ENCODE measurements at regions not wholly inside any gene's neighbourhood (a gene's known extent, or its start where the extent isn't known, plus 50 kb on each side); places are given as distances from the start of the nearest gene placed in this dataset.

DNA sequence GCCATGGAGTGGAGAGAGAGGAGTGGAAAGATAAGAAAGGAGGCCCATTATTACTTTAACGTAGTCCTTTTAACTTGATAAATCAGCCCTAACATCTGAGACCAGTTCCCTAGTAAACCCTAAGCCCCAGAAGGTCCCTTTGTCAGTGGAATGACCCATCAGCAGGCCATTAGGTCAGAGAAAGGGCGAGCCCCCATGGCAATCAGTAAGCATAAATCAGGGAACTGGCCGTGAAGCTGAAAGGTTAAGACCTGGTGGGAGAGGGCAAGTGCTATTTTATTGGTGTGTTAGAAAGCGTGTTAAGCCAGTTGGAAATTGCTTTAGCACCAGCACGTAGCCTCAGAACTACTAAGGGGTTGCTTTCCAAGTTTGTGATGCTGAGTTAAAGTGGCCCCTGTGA is 708.0 kb downstream of the BCL11B start:
- peaks cover 0 to 8% (median 0%) of the 10 kb centered on the region in 3 donors for H3K4me1 Mint-ChIP-seq
- no peak overlapping the region for H3K27ac Mint-ChIP-seq
- Histone ChIP-seq H3K27ac (ENCODE audit: low read length) (no peak overlapping the region), H3K4me3 (ENCODE audit: control insufficient read depth in 1 of 2, extremely low read depth in 1 of 2, low read length in 1 of 2) (no peak overlapping the region), H3K4me1 (ENCODE audit: control insufficient read depth in 1 of 2, extremely low read depth in 1 of 2, insufficient read depth in 2 of 2, low read length in 2 of 2) (no peaks in the 10 kb centered on the region), H3K9me3 (no peaks in the 10 kb centered on the region), H3K27me3 (replicated peaks in 1 of 2; ENCODE audit: control insufficient read depth in 2 of 2, extremely low read depth in 1 of 2, insufficient read depth in 2 of 2, low read length in 1 of 2) (no peaks in the 10 kb centered on the region), H3K36me3 (ENCODE audit: control insufficient read depth in 2 of 2, extremely low read depth in 1 of 2, insufficient read depth in 1 of 2, low read length in 1 of 2) (no peaks in the 10 kb centered on the region)
- H3K4me3 Mint-ChIP-seq: no peak overlapping the region
- ChIA-PET CTCF (no interaction called here), POLR2A (interaction anchor here in 1 of 2 donors (0.7 kb wide), 1 partner anchor 570 kb away, joined by 3 read pairs; no protein-coding TSS in a partner anchor)
- H3K27me3 Mint-ChIP-seq: no peaks in the 10 kb centered on the region
- ATAC-seq (replicated peaks in 1 of 4) (no peak), DNase-seq (no peak)
- no peaks in the 10 kb centered on the region for H3K36me3 Mint-ChIP-seq
- H3K9me3 Mint-ChIP-seq: peaks cover 0 to 3% (median 0%) of the 10 kb centered on the region in 3 donors
- WGBS (ENCODE audit: insufficient coverage): 83% methylated on average over 2 of the region's 5 CpGs

DNA sequence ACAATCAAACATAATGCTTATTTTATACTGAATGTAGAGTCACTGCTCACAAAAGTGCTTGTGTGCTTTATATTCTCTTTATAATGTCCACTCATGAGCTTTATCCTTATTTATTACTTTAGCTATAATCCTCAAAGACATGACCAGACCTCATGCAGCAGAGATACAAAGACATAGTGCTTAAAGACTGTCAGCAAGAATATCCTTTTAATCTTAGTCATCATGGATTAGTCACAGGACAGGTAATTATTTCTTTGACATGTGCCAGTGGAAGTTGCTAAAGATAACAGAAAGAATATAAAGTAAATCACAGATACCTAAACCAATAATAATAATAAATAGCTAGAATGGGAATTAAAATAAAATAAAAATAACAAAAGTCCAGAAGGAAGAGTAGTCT is 707.5 kb downstream of the BCL11B start:
- H3K9me3 ChIP-seq: no peaks in the 10 kb centered on the region
- H3K27ac Mint-ChIP-seq: no peak overlapping the region
- H3K4me3 ChIP-seq (ENCODE audit: control insufficient read depth in 1 of 2, extremely low read depth in 1 of 2, low read length in 1 of 2): no peak overlapping the region
- peaks cover 0 to 10% (median 0%) of the 10 kb centered on the region in 3 donors for H3K4me1 Mint-ChIP-seq
- ATAC-seq (replicated peaks in 1 of 4) (no peak), DNase-seq (no peak)
- CTCF ChIA-PET: no interaction called here
- no peak overlapping the region for H3K27ac ChIP-seq (ENCODE audit: low read length)
- H3K27me3 Mint-ChIP-seq: no peaks in the 10 kb centered on the region
- no peaks in the 10 kb centered on the region for H3K9me3 Mint-ChIP-seq
- POLR2A ChIA-PET: no interaction called here
- no peaks in the 10 kb centered on the region for H3K36me3 Mint-ChIP-seq
- no peaks in the 10 kb centered on the region for H3K36me3 ChIP-seq (ENCODE audit: control insufficient read depth in 2 of 2, extremely low read depth in 1 of 2, insufficient read depth in 1 of 2, low read length in 1 of 2)
- H3K4me1 ChIP-seq (ENCODE audit: control insufficient read depth in 1 of 2, extremely low read depth in 1 of 2, insufficient read depth in 2 of 2, low read length in 2 of 2): no peaks in the 10 kb centered on the region
- no peak overlapping the region for H3K4me3 Mint-ChIP-seq
- H3K27me3 ChIP-seq (replicated peaks in 1 of 2; ENCODE audit: control insufficient read depth in 2 of 2, extremely low read depth in 1 of 2, insufficient read depth in 2 of 2, low read length in 1 of 2): no peaks in the 10 kb centered on the region

DNA sequence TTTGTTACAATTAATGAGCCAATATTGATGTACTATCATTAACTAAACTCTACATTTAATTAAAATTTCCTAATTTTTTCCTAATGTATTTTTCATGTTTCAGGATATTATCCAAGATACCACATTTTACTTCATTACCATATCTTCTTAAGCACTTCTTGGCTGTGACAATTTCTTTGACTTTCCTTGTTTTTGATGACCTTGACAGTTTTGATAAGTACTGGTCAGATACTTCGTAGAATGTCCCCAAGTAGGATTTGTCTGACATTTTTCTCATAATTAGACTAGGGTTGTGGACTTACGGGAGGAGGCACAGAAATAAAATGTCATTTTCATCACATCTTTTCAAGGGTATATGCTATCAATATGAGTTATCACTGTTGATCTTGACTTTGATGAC is 700.9 kb downstream of the BCL11B start:
- no peaks in the 10 kb centered on the region for H3K27me3 Mint-ChIP-seq
- H3K27ac ChIP-seq (ENCODE audit: low read length): no peak overlapping the region
- ATAC-seq (replicated peaks in 1 of 4) (no peak), DNase-seq (no peak)
- H3K27me3 ChIP-seq (replicated peaks in 1 of 2; ENCODE audit: control insufficient read depth in 2 of 2, extremely low read depth in 1 of 2, insufficient read depth in 2 of 2, low read length in 1 of 2): no peaks in the 10 kb centered on the region
- H3K36me3 Mint-ChIP-seq: no peaks in the 10 kb centered on the region
- H3K27ac Mint-ChIP-seq: no peak overlapping the region
- H3K9me3 Mint-ChIP-seq: peaks cover 4 to 6% (median 4%) of the 10 kb centered on the region in 3 donors
- H3K36me3 ChIP-seq (ENCODE audit: control insufficient read depth in 2 of 2, extremely low read depth in 1 of 2, insufficient read depth in 1 of 2, low read length in 1 of 2): no peaks in the 10 kb centered on the region
- no peaks in the 10 kb centered on the region for H3K9me3 ChIP-seq
- H3K4me1 Mint-ChIP-seq: peaks cover 0 to 10% (median 0%) of the 10 kb centered on the region in 3 donors
- no peak overlapping the region for H3K4me3 Mint-ChIP-seq
- ChIA-PET POLR2A (no interaction called here), CTCF (no interaction called here)
- H3K4me1 ChIP-seq (ENCODE audit: control insufficient read depth in 1 of 2, extremely low read depth in 1 of 2, insufficient read depth in 2 of 2, low read length in 2 of 2): no peaks in the 10 kb centered on the region
- no CpG with 5 or more reads among the region's 2 CpGs for WGBS (ENCODE audit: insufficient coverage)
- no peak overlapping the region for H3K4me3 ChIP-seq (ENCODE audit: control insufficient read depth in 1 of 2, extremely low read depth in 1 of 2, low read length in 1 of 2)

DNA sequence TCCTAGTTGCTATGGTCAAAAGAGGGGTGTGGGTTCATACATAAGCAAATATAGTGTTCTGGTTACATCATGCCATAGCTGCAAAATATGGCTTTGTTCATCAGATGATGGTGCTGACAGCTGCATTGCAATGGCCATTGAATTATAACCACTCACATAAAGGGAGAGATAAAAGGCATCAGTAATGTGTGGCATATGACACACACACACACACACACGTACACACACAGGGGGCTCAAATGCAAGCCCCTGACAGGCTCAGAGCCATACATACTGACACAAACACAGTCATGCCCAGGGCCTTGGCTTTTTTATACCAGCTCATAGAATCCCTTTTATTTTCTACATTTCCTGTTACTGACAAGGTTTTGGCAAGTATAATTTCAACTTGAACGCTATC is 698.9 kb downstream of the BCL11B start:
- no peak for ATAC-seq (replicated peaks in 1 of 4)
- Mint-ChIP-seq H3K27ac (no peak overlapping the region), H3K27me3 (no peaks in the 10 kb centered on the region), H3K4me1 (peaks cover 0 to 4% (median 0%) of the 10 kb centered on the region in 3 donors), H3K4me3 (no peak overlapping the region), H3K9me3 (peaks cover 4 to 6% (median 4%) of the 10 kb centered on the region in 3 donors), H3K36me3 (no peaks in the 10 kb centered on the region)
- no CpG with 5 or more reads among the region's 2 CpGs for WGBS (ENCODE audit: insufficient coverage)
- no peak for DNase-seq
- H3K9me3 ChIP-seq: no peaks in the 10 kb centered on the region
- H3K27me3 ChIP-seq (replicated peaks in 1 of 2; ENCODE audit: control insufficient read depth in 2 of 2, extremely low read depth in 1 of 2, insufficient read depth in 2 of 2, low read length in 1 of 2): no peaks in the 10 kb centered on the region
- no peak overlapping the region for H3K27ac ChIP-seq (ENCODE audit: low read length)
- POLR2A ChIA-PET: no interaction called here
- no peaks in the 10 kb centered on the region for H3K4me1 ChIP-seq (ENCODE audit: control insufficient read depth in 1 of 2, extremely low read depth in 1 of 2, insufficient read depth in 2 of 2, low read length in 2 of 2)
- H3K4me3 ChIP-seq (ENCODE audit: control insufficient read depth in 1 of 2, extremely low read depth in 1 of 2, low read length in 1 of 2): no peak overlapping the region
- no peaks in the 10 kb centered on the region for H3K36me3 ChIP-seq (ENCODE audit: control insufficient read depth in 2 of 2, extremely low read depth in 1 of 2, insufficient read depth in 1 of 2, low read length in 1 of 2)
- CTCF ChIA-PET: no interaction called here

DNA sequence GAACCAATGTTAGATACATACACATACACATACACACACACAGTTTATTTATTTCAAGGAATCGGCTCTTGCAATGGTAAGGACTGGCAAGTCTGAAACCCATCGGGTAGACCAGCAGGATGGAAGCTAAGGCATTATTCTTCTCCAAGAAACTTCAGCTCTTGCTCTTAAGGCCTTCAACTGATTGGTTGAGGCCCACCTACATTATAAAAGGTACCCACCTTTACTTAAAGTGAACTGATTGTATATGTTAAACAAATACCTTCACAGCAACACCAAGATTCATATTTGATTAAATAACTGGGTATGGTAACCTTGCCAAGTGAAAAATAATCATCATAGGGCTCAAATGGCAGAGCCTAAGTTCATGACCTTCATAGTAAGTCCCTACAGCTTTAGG is 695.5 kb downstream of the BCL11B start:
- Histone ChIP-seq H3K9me3 (no peaks in the 10 kb centered on the region), H3K27ac (ENCODE audit: low read length) (no peak overlapping the region), H3K4me3 (ENCODE audit: control insufficient read depth in 1 of 2, extremely low read depth in 1 of 2, low read length in 1 of 2) (no peak overlapping the region), H3K4me1 (ENCODE audit: control insufficient read depth in 1 of 2, extremely low read depth in 1 of 2, insufficient read depth in 2 of 2, low read length in 2 of 2) (no peaks in the 10 kb centered on the region), H3K36me3 (ENCODE audit: control insufficient read depth in 2 of 2, extremely low read depth in 1 of 2, insufficient read depth in 1 of 2, low read length in 1 of 2) (no peaks in the 10 kb centered on the region), H3K27me3 (replicated peaks in 1 of 2; ENCODE audit: control insufficient read depth in 2 of 2, extremely low read depth in 1 of 2, insufficient read depth in 2 of 2, low read length in 1 of 2) (no peaks in the 10 kb centered on the region)
- H3K27ac Mint-ChIP-seq: no peak overlapping the region
- POLR2A ChIA-PET: no interaction called here
- DNase-seq (no peak), ATAC-seq (replicated peaks in 1 of 4) (no peak)
- peaks cover 0 to 3% of the 10 kb centered on the region in 2 donors for H3K27me3 Mint-ChIP-seq
- H3K4me3 Mint-ChIP-seq: no peak overlapping the region
- peaks cover 0 to 4% (median 0%) of the 10 kb centered on the region in 3 donors for H3K9me3 Mint-ChIP-seq
- no peaks in the 10 kb centered on the region for H3K4me1 Mint-ChIP-seq
- no CpG with 5 or more reads among the region's 2 CpGs for WGBS (ENCODE audit: insufficient coverage)
- CTCF ChIA-PET: no interaction called here
- no peaks in the 10 kb centered on the region for H3K36me3 Mint-ChIP-seq

DNA sequence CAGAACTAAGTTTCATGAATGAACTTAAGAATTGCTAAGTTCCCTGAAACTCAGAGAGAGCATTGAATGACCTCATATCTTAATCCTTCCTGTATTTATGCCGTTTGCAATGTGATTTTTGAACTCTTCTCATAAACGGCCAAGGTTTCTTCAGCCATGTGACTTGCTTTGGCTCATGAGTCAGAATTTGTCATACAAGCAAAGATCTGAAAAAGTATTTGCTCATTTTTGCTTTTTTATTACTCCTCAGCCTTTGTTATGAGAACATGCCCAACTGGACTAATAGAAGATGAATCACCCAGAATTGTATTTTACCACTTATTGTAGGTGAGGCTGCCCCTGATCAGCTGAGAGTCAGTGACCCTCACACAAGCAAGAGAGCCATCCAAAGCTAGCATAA is 693.8 kb downstream of the BCL11B start:
- Histone ChIP-seq H3K4me1 (ENCODE audit: control insufficient read depth in 1 of 2, extremely low read depth in 1 of 2, insufficient read depth in 2 of 2, low read length in 2 of 2) (no peaks in the 10 kb centered on the region), H3K27me3 (replicated peaks in 1 of 2; ENCODE audit: control insufficient read depth in 2 of 2, extremely low read depth in 1 of 2, insufficient read depth in 2 of 2, low read length in 1 of 2) (peaks cover 0 to 5% of the 10 kb centered on the region in 2 experiments), H3K4me3 (ENCODE audit: control insufficient read depth in 1 of 2, extremely low read depth in 1 of 2, low read length in 1 of 2) (no peak overlapping the region), H3K36me3 (ENCODE audit: control insufficient read depth in 2 of 2, extremely low read depth in 1 of 2, insufficient read depth in 1 of 2, low read length in 1 of 2) (no peaks in the 10 kb centered on the region), H3K9me3 (no peaks in the 10 kb centered on the region), H3K27ac (ENCODE audit: low read length) (no peak overlapping the region)
- Mint-ChIP-seq H3K4me1 (no peaks in the 10 kb centered on the region), H3K36me3 (no peaks in the 10 kb centered on the region), H3K27ac (no peak overlapping the region), H3K9me3 (peaks cover 0 to 3% (median 0%) of the 10 kb centered on the region in 3 donors), H3K4me3 (no peak overlapping the region), H3K27me3 (peaks cover 0 to 8% of the 10 kb centered on the region in 2 donors)
- ATAC-seq (replicated peaks in 1 of 4) (no peak), DNase-seq (no peak)
- ChIA-PET CTCF (no interaction called here), POLR2A (no interaction called here)
- 58% methylated on average over 2 of the region's 2 CpGs for WGBS (ENCODE audit: insufficient coverage)

DNA sequence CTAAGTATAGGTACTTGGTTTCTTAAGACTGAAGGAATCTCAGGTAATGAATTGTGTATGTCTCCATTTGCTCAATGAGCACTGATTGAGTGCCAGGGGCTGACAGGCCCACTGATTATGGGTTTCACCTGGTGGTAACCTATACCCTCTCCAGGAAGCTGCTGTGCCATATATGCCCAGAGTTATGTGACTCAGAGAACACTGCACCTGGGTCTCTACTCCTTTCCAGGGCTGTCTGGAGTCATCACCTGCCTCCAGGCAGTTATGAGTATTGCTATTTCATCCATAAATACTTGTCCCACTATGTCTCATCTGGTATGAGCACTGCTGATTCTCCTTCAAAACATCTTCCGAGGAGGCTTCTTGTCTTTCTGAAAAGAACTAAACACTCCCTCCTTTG is 692.9 kb downstream of the BCL11B start:
- H3K9me3 ChIP-seq: no peaks in the 10 kb centered on the region
- POLR2A ChIA-PET: no interaction called here

More for the DNA sequence above, 692.9 kb downstream of the BCL11B start:
- no peaks in the 10 kb centered on the region for H3K36me3 ChIP-seq (ENCODE audit: control insufficient read depth in 2 of 2, extremely low read depth in 1 of 2, insufficient read depth in 1 of 2, low read length in 1 of 2)
- no peak overlapping the region for H3K4me3 Mint-ChIP-seq
- H3K9me3 Mint-ChIP-seq: peaks cover 0 to 3% (median 0%) of the 10 kb centered on the region in 3 donors
- CTCF ChIA-PET: no interaction called here
- ATAC-seq (replicated peaks in 1 of 4) (no peak), DNase-seq (no peak)
- no peak overlapping the region for H3K27ac Mint-ChIP-seq
- no peak overlapping the region for H3K27ac ChIP-seq (ENCODE audit: low read length)
- peaks cover 0 to 5% of the 10 kb centered on the region in 2 experiments for H3K27me3 ChIP-seq (replicated peaks in 1 of 2; ENCODE audit: control insufficient read depth in 2 of 2, extremely low read depth in 1 of 2, insufficient read depth in 2 of 2, low read length in 1 of 2)
- H3K36me3 Mint-ChIP-seq: no peaks in the 10 kb centered on the region
- WGBS (ENCODE audit: insufficient coverage): 100% methylated on average over 1 of the region's 1 CpG
- no peaks in the 10 kb centered on the region for H3K4me1 ChIP-seq (ENCODE audit: control insufficient read depth in 1 of 2, extremely low read depth in 1 of 2, insufficient read depth in 2 of 2, low read length in 2 of 2)
- H3K27me3 Mint-ChIP-seq: peaks cover 0 to 8% of the 10 kb centered on the region in 2 donors
- no peaks in the 10 kb centered on the region for H3K4me1 Mint-ChIP-seq
- H3K4me3 ChIP-seq (ENCODE audit: control insufficient read depth in 1 of 2, extremely low read depth in 1 of 2, low read length in 1 of 2): no peak overlapping the region
